ENCODE measurements at regions not wholly inside any gene's neighbourhood (a gene's known extent, or its start where the extent isn't known, plus 50 kb on each side); places are given as distances from the start of the nearest gene placed in this dataset.

DNA sequence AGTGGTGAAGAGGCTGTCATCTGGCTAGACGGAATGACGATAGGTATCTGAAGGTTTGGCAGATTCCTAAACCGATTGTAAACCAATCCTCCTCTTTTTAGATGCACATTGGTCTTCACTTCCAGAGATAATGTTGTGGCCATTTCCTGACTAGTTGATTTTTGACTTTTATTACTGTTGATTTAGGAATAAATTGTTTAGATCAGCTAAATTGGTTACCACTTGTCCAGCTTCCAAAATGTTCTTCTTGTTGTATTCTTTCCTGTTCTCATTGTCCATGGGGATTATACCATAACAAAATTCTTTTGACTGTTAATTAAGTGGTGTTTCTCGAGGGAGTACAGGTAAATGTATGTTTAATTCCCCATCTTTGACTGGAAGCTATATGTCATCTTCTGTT, 119.7 kb downstream of the MACROH2A1 start:
- TF ChIP-seq POLR2AphosphoS5 (IDR thresholded peaks at IDR 0.05), result no peak
- TF ChIP-seq, protein P1, sequence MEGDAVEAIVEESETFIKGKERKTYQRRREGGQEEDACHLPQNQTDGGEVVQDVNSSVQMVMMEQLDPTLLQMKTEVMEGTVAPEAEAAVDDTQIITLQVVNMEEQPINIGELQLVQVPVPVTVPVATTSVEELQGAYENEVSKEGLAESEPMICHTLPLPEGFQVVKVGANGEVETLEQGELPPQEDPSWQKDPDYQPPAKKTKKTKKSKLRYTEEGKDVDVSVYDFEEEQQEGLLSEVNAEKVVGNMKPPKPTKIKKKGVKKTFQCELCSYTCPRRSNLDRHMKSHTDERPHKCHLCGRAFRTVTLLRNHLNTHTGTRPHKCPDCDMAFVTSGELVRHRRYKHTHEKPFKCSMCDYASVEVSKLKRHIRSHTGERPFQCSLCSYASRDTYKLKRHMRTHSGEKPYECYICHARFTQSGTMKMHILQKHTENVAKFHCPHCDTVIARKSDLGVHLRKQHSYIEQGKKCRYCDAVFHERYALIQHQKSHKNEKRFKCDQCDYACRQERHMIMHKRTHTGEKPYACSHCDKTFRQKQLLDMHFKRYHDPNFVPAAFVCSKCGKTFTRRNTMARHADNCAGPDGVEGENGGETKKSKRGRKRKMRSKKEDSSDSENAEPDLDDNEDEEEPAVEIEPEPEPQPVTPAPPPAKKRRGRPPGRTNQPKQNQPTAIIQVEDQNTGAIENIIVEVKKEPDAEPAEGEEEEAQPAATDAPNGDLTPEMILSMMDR (IDR thresholded peaks at IDR 0.05), result no peak
